ENCODE measurements at regions not wholly inside any gene's neighbourhood (a gene's known extent, or its start where the extent isn't known, plus 50 kb on each side); places are given as distances from the start of the nearest gene placed in this dataset.

DNA sequence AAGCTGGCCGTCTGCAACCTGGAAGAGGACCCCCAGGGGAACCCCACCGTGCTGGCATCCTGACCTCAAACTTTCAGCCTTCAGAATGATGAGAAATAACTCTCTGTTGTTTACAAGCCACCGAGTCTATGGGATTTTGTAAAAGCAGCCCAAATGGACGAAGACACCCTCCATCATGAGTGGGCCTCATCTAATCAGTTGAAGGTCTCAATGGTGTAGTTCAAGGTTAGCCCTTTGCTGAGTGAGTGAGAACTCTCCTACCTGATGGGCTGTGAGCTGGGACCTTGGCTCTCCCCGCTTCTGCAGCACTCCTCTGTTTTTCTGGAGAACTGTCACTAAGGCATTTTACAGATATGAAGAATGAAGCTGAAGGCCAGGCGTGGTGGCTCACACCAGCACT is 325.9 kb upstream of the TNRC6C start:
- TF ChIP-seq, protein P1, sequence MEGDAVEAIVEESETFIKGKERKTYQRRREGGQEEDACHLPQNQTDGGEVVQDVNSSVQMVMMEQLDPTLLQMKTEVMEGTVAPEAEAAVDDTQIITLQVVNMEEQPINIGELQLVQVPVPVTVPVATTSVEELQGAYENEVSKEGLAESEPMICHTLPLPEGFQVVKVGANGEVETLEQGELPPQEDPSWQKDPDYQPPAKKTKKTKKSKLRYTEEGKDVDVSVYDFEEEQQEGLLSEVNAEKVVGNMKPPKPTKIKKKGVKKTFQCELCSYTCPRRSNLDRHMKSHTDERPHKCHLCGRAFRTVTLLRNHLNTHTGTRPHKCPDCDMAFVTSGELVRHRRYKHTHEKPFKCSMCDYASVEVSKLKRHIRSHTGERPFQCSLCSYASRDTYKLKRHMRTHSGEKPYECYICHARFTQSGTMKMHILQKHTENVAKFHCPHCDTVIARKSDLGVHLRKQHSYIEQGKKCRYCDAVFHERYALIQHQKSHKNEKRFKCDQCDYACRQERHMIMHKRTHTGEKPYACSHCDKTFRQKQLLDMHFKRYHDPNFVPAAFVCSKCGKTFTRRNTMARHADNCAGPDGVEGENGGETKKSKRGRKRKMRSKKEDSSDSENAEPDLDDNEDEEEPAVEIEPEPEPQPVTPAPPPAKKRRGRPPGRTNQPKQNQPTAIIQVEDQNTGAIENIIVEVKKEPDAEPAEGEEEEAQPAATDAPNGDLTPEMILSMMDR (IDR thresholded peaks at IDR 0.05; ENCODE audit: insufficient read depth, low read length, poor library complexity, severe bottlenecking) = no peak
- no peak for TF ChIP-seq EZH2phosphoT487 (conservative IDR thresholded peaks at IDR 0.05; ENCODE audit: low read length)
